ENCODE measurements at regions not wholly inside any gene's neighbourhood (a gene's known extent, or its start where the extent isn't known, plus 50 kb on each side); places are given as distances from the start of the nearest gene placed in this dataset.

DNA sequence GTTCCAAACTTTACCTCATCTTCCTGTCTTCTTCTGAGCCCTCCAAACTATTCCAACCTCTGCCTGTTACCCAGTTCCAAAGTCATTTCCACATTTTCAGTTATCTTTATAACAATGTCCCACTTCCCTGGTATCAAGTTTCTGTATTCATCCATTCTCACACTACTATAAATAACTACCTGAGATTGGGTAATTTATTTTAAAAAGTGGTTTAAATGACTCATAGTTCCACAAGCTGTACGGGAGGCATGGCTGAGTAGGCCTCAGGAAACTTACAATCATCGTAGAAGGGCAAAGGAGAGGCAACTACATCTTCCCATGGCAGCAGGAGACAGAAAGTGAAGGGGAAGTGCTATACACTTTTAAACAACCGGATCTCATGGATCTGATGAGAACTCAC is 428.5 kb upstream of the RGS18 start:
- TF ChIP-seq EZH2 (IDR thresholded peaks at IDR 0.05; ENCODE audit: borderline replicate concordance, low read length): no peak
- TF ChIP-seq, protein P1, sequence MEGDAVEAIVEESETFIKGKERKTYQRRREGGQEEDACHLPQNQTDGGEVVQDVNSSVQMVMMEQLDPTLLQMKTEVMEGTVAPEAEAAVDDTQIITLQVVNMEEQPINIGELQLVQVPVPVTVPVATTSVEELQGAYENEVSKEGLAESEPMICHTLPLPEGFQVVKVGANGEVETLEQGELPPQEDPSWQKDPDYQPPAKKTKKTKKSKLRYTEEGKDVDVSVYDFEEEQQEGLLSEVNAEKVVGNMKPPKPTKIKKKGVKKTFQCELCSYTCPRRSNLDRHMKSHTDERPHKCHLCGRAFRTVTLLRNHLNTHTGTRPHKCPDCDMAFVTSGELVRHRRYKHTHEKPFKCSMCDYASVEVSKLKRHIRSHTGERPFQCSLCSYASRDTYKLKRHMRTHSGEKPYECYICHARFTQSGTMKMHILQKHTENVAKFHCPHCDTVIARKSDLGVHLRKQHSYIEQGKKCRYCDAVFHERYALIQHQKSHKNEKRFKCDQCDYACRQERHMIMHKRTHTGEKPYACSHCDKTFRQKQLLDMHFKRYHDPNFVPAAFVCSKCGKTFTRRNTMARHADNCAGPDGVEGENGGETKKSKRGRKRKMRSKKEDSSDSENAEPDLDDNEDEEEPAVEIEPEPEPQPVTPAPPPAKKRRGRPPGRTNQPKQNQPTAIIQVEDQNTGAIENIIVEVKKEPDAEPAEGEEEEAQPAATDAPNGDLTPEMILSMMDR (conservative IDR thresholded peaks at IDR 0.05 in 1 of 2, IDR thresholded peaks at IDR 0.05 in 1 of 2; ENCODE audit: extremely low read depth in 1 of 2, insufficient read depth in 1 of 2, low read depth in 1 of 2, low read length in 2 of 2): no peak

Measured in mammary epithelial cell (primary cell).